NAMALWA (cell line): ENCODE measurements at regions not wholly inside any gene's neighbourhood (a gene's known extent, or its start where the extent isn't known, plus 50 kb on each side); places are given as distances from the start of the nearest gene placed in this dataset.
"Not testable (repeated sequence)": the region's sequence is repeated elsewhere in the genome, so short reads cannot be mapped to it uniquely, and the experiment has no call there.

Source experiments
- DNase-seq: peaks from one replicate; pipeline ENCODE4 v3.0.0-alpha.2; 2015; ENCODE audit warnings: low spot score

DNA sequence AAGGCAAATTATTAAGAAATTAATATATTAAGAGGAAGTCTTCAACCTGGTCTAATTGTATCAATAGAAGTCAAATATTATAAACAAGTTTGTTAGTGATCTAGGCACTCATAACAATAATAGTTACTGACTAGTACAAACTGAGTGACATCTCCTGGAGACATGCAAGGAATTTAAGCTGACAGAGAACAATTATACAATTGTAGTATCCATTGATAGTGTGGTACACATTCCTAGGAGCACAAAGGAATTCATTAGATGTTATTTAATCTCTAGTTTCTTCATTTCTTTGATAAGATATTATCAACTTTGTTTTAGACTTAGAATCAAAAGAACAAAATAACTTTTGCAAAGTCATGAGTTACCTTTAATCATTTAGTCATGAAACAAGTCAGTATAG lies 1048.6 kb downstream of the PCDH7 start:
- DNase-seq: no peak

DNA sequence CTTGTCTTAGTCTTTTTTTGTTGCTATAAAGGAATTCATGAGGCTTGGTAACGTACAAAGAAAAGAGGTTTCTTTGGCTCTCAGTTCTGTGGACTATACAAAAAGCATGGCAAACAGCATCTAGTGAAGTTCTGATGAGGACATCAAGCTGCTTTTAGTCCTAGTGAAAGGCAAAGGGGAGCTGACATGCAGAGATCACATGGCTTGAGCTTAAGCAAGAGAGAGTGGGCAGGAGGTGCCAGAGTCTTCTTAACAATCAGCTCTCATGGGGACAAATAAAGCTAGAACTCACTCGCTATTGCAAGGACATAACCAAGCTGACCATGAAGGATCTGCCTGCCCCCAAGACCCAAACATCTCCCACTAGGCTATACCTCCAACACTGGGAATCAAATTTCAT lies 1063.1 kb downstream of the PCDH7 start:
- no peak for DNase-seq

DNA sequence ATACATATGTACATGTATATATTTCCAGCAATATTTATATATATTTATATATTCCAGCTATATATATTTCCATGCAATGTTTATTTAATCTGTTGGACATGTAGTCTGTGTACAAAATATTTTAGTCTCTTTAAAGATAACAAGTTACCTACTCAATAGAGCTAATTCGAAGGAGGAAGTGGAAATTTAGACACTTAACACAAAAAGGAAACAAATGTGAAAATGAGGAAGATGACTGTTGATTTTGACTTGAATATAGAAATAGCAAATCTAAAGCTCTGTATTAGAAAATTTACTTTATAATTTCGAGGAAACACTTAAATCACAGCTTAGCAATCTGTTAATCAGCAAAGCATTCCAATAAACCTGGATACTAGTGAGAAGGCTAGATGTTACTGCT lies 1064.4 kb downstream of the PCDH7 start:
- DNase-seq: no peak

DNA sequence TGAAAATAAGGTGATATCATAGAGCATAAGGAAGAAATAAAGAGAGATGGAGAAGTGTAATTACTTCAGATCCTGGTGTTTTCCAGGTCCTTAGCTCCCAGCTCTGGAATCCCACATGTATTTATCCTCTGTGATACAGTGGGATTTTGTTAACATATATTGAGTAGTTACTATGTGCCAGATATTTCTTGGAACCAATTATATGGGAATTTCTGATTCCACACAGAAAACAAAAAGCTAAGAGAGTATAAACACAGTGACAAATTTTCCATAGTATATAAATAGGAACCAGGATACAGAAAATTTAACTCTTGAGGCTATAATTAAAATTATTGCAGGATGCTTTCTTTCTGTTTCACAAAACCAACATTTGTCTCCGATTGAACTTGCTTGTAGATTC lies 1067.5 kb downstream of the PCDH7 start:
- no peak for DNase-seq

DNA sequence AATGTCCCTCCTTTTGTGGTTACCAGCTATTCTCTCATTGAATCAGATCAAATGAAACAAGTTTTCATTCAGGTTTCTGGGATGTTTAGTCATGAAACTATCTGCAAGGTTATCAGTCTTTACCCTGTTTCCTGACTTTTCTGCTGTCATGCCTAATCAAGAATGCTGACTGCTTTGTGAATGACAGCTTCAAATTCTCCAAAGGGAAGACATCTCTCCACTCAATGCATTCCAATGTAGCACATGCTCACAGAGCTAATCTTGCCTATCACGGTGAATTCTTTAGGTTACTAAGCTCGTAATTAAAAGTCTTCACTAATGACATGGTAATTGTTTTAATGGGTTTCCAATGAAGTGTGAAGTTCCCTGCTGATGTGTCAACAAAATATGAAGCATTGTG lies 1068.5 kb downstream of the PCDH7 start:
- no peak for DNase-seq

DNA sequence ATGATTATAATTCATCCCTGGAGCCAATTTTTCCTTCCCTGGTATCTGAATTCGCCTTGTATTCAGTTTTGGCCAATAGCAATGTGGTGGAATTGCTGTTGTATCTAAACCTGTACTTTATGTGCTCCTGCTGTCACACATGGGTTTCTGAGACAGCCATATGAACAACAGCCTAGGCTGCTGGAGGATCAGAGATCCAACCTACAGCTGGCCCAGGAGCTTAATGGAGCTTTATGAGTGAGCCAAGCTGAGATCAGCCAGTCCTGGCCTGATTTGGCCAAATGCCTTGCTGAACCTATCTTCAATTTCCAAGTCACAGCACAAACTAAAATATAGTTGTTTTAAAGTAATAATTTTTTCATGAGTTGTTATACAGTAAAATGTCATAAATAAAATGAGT lies 1071.5 kb downstream of the PCDH7 start:
- no peak for DNase-seq

DNA sequence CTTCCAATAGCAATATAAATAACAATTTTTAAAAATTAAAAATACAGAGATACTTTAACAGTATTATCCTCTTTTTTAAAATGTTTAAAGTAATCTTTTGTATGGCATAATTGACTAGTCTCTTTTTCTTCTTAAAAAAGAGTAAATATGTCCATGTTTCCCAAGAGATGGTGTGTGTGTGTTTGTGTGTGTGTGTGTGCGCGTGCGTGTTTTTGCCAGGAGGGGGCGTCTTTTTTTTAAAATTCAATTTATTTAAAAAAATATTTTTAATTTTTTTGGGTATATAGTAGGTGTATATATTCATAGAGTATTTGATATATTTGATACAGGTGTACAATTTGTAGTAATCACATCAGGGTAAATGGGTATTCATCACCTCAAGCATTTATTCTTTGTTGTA lies 1073.7 kb downstream of the PCDH7 start:
- DNase-seq: no peak

DNA sequence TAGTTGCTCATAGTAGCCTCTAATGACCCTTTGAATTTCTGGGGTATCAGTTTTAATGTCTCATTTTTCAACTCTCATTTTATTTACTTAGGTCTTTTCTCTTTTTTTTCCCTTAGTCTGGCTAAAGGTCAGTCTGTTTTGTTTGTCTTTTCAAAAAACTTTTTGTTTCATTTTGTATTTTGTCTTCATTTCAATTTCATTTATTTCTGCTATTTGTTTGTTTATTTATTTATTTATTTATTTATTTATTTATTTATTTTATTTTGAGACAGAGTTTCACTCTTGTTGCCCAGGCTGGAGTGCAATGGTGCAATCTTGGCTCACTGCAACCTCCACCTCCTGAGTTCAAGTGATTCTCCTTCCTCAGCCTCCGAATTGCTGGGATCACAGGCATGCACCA lies 1076.9 kb downstream of the PCDH7 start:
- not testable (repeated sequence) for DNase-seq

DNA sequence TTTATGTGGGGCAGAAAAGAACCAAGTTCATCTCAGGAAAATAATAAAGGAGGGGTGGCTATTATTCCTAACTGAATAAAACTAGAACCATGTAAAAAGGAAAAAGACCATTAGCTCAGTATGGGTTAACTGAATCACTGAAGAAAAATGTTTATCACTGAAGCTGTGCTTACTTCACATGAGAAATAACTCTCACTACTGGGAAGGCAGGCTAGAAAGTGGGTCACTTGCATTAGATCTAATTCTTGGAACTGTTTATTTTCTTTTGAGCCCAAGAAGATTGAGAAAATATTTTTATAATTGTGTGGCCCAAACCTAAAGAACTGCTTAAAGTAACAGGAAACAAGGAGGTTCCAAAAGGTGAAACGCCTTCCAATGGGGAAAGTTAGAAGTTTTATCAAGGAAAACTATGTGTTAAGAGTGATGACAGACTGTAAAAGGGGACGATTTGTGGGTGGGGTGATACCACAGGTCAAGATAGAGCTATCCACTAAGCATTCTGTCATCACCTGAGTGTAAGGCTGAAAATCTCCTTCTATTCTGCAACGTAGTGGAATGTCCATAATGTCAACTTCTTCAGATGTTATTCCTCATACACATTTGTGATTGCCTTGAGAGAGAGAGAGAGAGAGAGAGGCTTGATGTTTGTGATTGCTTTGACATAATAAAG lies 1083.5 kb downstream of the PCDH7 start:
- no peak for DNase-seq

DNA sequence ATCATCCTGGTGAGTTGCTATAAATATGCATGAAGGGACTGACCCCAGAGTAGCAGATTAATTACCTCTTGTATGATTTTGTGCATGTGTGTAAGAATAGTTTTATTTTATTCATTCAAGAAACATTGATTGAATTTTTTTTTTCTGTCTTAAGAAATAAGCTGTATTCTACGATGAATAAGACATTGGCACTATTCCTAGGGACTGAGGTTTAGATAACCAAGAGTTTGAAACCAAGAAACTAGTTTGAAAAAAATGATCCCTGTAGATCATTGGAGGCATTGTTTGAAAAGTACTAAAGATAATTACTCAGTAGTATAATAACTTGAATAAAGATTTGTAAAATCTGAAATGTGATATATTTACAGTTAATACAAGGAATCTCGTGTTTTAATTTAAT lies 1086.9 kb downstream of the PCDH7 start:
- DNase-seq: no peak

DNA sequence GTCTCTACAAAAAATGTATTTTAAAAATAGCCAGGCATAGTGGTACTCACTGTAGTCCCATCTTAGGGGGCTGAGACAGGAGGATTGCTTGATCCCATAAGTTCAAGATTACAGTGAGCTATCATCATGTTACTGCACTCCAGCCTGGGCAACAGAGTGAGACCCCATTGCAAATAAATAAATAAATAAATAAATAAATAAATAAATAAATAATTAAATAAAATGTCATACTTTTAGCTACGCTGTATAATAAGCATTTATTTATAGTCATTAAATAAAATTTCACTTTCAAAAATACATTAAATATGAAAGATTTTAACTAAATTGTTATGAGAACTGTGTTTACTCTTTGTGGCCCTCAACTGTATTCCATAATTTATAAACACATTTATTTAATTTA lies 1124.2 kb downstream of the PCDH7 start:
- no peak for DNase-seq

DNA sequence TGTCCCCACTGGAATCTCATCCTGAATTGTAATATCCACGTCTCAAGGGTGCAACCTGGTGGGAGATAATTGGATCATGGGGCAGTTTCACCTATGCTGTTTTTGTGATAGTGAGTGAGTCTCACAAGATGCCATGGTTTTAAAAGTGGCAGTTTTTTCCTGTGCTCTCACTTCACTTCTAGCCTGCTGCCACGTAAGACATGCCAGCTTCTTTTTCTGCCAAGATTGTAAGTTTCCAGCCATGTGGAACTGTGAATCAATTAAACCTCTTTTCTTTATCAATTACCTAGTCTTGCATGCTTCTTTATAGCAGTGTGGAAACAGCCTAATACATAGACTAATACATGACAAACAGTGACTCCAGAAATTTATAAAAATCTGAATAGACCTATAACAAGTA lies 1131.8 kb downstream of the PCDH7 start:
- DNase-seq: no peak

DNA sequence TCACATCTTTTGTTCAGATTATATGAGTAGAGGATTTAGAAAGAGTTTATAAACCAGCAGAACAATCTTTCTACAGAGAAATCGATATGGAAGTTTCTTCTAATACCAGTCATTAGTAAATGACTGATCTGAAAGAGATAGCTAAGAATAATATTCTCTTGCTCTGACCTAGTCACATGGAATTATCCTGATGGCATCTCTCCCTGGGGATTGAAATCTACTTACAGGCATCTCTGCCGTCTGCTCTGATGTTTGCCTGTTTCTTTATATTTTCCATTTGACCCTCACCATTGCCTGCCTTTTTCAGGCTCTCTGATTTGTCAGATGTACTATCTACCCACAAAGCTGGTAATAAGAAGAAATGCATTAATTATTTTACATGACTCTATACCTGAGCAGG lies 1157.3 kb downstream of the PCDH7 start:
- no peak for DNase-seq

DNA sequence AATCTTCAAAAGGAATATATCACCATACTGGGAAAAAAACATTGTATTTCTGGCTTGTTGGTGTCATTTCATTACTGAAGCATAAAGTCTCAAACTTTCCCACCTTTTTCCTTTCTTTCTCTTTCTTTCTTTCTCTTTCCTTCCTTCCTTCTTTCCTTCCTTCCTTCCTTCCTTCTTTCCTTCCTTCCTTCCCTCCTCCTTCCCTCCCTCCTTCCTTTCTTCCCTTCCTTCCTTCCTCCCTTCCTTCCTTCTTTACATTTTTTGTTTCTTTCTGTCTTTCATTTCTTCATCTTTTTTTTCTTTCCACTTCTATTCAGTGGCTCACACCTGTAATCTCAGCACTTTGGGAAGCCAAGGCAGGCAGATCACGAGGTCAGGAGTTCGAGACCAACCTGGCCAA lies 1160.7 kb downstream of the PCDH7 start:
- DNase-seq: not testable (repeated sequence)

DNA sequence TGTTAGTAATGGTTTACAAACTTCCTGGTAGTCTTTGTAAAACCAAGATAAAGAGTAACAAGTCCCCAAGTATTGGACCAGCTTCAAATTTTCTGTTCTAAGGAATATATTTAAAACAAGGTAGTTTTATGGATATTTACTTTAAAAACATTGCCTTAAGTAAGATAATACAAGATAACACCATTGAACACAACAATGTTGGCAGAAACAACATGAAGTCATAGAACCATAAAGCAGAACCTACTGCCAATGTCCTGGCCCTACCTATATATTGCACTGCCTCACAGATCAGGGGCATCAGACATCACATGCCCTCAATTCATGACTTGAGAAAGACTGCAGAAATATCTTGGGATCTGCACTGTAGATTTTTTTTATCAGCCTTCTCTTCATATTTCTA lies 1176.2 kb downstream of the PCDH7 start:
- DNase-seq: no peak

DNA sequence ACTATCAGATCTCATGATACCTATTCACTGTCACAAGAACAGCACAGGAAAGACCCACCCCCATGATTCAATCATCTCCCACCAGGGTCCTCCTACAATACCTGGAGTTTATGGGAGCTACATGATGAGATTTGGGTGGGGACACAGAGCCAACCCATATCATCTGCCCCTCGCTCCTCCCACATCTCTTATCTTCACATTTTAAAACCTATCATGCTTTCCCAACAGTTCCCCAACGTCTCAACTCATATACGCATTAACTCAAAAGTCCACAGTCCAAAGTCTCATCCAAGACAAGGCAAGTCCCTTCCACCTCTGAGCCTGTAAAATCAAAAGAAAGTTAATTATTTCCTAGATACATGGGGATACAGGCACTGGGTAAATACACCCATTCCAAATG lies 1185.2 kb downstream of the PCDH7 start:
- no peak for DNase-seq

DNA sequence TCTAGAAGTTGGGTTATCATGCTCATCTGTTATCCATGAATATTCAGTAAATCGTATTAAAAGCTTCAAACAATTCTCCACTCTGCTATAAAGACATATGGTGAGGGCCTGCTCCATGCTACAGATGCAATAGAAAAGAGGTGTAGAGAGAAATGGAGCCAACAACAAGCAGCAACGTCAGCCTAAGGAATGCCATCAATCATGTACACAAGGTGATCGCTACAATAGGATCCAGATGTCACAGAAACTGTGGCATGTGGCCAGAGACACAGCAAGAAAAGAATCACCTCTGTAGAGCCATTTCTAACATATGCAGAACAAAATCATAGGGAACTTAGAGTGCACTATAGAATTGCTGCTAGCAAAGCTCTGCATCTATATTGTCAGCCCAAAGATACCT lies 1188.1 kb downstream of the PCDH7 start:
- no peak for DNase-seq

DNA sequence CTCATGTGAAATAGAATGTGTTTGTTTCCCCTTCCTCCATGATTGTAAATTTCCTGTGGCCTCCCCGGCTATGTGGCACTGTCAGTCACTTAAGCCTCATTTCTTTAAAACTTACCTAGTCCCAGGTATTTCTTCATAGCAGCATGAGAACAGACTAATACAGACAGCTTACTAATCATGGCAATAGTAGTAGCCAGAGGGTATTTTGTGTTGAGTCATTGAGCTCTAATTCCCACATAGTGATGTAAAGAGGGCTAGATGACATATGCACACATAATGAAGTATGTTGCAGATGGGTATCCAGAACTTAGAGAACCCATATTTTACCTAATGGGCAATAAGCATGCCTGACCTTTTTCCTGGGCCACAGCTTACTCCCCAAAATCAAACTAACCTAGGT lies 1197.2 kb downstream of the PCDH7 start:
- no peak for DNase-seq

DNA sequence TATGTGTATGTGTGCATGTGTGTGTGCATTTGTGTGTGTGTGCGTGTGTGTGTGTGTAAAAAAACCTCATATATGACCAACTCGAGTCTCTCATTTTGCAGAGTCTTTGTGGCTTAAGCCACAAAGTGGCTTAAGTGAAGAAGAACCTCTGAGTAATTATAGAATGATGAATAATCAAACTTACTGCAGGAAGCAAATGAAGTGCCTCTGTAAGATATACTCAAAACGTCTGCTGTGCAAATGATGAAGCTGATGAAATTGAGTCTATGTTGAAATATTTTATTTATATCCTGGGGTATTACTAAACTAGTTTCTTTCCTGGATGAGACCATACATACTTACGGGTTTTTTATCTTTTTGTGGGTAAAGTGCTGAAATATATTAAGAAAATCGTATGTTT lies 1198.7 kb downstream of the PCDH7 start:
- no peak for DNase-seq

DNA sequence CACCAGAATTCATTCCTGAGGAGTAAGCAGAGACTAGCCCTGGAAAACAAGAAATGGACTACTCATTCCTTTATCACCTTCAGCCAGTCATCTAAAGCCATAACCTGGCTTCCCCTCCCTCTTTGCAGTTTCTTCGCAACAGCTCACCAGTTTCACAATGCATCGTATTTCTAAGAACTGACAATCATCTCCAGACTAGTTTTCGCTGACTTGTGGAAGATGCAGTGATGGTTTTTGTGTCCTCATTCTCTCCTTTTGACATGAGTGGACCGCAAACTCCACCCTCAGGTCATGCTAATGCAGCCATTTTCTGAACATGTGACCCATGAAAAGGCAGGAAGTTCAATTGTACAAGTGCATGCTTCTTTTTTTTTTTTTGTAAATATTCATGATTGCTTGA lies 1203.5 kb downstream of the PCDH7 start:
- no peak for DNase-seq

DNA sequence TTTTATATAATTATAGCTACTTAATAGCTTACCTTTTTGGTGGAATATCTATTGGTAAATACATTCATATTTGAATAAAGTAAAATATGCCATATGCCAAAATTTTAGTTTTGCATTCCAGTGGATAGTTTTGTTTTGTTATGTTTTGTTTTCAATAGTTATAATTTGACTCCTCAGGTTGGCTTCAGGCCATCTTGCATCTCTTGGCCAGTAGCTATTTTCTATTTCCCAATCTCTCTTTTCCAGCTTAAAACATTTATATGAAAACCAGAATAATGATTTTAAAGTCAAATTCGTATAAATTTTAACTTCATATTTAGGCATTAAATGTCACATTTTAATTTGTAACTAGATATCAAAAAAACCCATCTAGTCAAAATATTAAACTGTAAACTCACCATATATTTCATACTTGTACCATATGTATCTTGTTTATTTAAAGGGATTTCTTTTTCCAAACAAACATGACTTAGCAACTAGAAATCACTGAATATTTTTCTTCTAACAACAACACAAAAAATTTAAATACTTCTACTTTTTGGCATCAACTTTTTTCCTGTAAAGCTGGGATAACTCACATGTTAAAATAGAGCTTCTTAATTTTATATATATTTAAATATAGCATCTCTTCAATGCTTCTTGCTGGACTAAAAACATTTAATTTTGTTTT lies 1209.6 kb downstream of the PCDH7 start:
- DNase-seq: no peak

DNA sequence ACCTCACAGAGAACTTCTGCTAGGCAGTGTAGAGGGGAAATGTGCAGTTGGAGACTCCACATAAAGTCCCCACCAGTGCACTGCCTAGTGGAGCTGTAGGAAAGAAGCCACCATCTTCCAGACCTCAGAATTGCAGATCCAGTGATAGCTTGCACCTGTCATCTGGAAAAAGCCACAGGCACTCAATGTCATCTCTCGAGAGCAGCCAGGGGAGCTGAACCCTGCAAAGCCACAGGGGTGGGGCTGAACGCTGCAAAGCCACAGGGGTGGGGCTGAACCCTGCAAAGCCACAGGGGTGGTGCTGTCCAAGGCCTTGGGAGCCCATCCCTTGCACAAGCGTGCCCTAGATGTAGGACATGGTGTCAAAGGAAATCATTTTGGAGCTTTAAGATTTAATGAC lies 1226.3 kb downstream of the PCDH7 start:
- DNase-seq: no peak

DNA sequence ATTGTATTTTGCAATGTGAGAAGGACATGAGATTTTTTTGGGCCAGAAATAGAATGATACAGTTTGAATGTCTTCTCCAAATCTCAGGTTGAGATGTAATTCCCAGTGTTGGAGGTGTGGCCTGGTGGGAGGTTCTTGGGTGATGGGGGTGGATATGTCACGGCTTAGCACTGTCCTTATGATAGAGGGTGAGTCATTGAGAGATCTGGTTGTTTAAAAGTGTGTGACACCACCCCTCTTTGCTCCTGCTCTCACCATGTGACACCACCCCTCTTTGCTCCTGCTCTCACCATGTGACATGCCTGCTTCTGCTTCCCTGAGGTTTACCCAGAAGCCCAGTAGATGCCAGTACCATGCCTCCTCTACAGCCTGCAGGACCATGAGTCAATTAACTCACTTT lies 1226.9 kb downstream of the PCDH7 start:
- no peak for DNase-seq

DNA sequence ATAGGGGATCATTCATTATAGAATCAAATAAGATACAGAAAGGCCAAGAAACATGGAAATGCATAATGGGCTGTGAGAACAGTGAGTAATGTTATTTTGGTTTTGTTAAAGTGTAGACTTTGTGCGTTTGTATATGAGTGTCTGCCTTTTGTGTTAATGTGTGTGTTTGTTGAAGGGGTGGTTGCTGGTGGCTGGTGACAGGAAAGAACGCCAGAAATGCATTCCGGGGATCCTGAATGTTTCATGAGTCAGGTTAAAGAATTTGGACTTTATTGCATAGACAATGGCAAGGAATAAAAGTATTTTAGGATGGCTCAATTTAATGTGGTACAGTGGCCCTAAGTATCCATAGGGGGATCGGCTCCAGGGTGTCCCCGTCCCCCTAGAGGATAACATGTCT lies 1228.9 kb downstream of the PCDH7 start:
- no peak for DNase-seq
